HG03439 (cell line): ENCODE measurements at regions not wholly inside any gene's neighbourhood (a gene's known extent, or its start where the extent isn't known, plus 50 kb on each side); places are given as distances from the start of the nearest gene placed in this dataset.

Experiments used
- ATAC-seq: cut with Tn5 transposase; IDR thresholded peaks from one replicate; pipeline ENCODE4 v1.9.1; 2021; ENCODE audit warnings: mild to moderate bottlenecking, moderate library complexity; ENCODE audit not compliant: unreplicated experiment

GRCh38 chr17:74148901-74149596 lies 54.4 kb upstream of the RPL38 start:
- no peak for ATAC-seq

GRCh38 chr17:74149597-74150427 lies 53.7 kb upstream of the RPL38 start:
- ATAC-seq: no peak

GRCh38 chr17:74150428-74151025 lies 53.0 kb upstream of the RPL38 start:
- ATAC-seq: no peak

GRCh38 chr17:74151551-74152315 lies 51.7 kb upstream of the RPL38 start:
- ATAC-seq: no peak

DNA sequence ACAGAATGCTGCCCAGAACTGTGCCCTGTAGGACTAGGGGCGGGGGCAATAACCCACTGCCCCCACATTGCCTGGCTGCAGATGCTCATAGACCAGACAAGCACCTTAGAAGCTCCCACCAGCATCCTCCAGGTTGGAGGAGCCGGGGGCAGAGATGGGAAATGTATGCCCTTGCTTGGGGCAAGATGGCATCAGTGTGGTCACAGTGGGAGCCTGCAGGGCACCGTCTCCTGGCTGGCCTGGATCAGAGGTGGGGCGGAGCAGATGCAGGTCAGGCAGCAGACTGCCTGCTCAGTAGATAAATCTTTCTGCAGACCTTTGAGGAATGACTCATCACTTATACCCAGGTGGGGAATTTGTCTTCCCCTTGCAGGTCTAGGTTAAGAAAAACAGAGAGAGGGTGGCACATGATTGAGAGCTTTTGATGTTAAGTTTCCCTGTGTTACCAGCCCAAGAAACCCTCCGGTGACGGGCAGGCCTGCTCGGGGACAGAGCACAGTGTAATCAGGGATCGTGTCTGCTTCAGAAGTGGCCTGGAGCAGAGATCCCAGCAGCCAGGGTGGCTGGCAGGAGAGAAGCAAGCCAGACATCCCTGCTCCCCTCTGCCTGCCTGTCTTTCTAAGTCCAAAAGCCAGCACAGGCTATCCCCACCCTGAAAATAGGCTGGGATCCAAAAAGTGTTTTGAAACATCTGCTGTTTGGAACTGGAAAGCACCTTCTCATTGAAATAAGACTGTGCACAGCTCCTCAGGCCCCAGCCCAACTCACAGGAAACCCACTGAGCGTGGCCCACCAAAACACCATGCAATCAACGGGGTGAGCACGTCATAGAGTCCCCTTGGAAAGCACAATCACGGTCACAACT lies 50.7 kb upstream of the RPL38 start:
- no peak for ATAC-seq

- no peak for ATAC-seq
Observed at GRCh38 chr17:74153456-74153810, 50.0 kb upstream of the RPL38 start.
